Erythroblast (primary cell): ENCODE measurements at regions not wholly inside any gene's neighbourhood (a gene's known extent, or its start where the extent isn't known, plus 50 kb on each side); places are given as distances from the start of the nearest gene placed in this dataset.
A peak's percentile ranks its signal among the peaks of the same experiment; 100 is the strongest.
"Not testable (repeated sequence)": the region's sequence is repeated elsewhere in the genome, so short reads cannot be mapped to it uniquely, and the experiment has no call there.

Source experiments
- DNase-seq, 2 experiments: peaks; one replicate each; lab custom pipeline; 2025; lab: John Stamatoyannopoulos, UW
- GATA1 ChIP-seq: IDR thresholded peaks from 2 replicates; pipeline ENCODE4 v1.6.1; 2011; ENCODE audit warnings: low read depth, mild to moderate bottlenecking, control low read depth, low read length, moderate library complexity
- POLR2A ChIP-seq: IDR thresholded peaks from 2 replicates; pipeline ENCODE4 v1.6.1; 2011; ENCODE audit warnings: mild to moderate bottlenecking, low read length

GRCh38 chr6:23523771-23524170, 602.2 kb upstream of the NRSN1 start:
- DNase-seq: no peak

GRCh38 chr6:23524548-23524947, 601.5 kb upstream of the NRSN1 start:
- no peak for DNase-seq
- TF ChIP-seq POLR2A (no peak), GATA1 (no peak)

More at GRCh38 chr6:23523771-23524170, 602.2 kb upstream of the NRSN1 start:
- TF ChIP-seq POLR2A (no peak), GATA1 (no peak)

GRCh38 chr6:23526526-23526925, 599.5 kb upstream of the NRSN1 start:
- no peak for DNase-seq
- TF ChIP-seq POLR2A: no peak
- no peak for TF ChIP-seq GATA1

DNA sequence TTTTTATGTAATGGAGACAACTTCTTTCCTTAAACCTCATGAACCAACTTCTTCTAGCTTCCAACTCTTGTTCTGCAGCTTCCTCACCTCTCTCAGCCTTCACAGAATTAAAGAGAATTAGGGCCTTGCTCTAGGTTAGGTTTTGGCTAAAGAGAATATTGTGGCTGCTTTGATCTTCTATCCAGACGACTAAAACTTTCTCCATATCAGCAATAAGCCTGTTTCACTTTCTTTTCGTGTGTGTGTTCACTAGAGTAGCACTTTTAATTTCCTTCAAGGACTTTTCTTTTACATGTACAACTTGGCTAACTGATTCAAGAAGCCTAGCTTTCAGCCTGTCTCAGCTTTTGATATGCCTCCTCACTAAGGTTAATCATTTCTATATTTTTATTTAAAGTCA, 596.1 kb upstream of the NRSN1 start:
- no peak for DNase-seq
- TF ChIP-seq GATA1 (no peak), POLR2A (no peak)

GRCh38 chr6:23531666-23532065, 594.3 kb upstream of the NRSN1 start:
- TF ChIP-seq GATA1 (no peak), POLR2A (no peak)
- no peak for DNase-seq

- DNase-seq: no peak
- TF ChIP-seq GATA1 (no peak), POLR2A (no peak)
Measured at GRCh38 chr6:23532227-23532626, 593.8 kb upstream of the NRSN1 start.

- no peak for DNase-seq
Measured at GRCh38 chr6:23533311-23533710, 592.7 kb upstream of the NRSN1 start.

GRCh38 chr6:23533944-23534343, 592.1 kb upstream of the NRSN1 start:
- TF ChIP-seq POLR2A (no peak), GATA1 (no peak)
- no peak for DNase-seq

More at GRCh38 chr6:23533311-23533710, 592.7 kb upstream of the NRSN1 start:
- TF ChIP-seq POLR2A: no peak
- no peak for TF ChIP-seq GATA1

GRCh38 chr6:23534351-23534750, 591.7 kb upstream of the NRSN1 start:
- no peak for DNase-seq
- TF ChIP-seq POLR2A (no peak), GATA1 (no peak)

DNA sequence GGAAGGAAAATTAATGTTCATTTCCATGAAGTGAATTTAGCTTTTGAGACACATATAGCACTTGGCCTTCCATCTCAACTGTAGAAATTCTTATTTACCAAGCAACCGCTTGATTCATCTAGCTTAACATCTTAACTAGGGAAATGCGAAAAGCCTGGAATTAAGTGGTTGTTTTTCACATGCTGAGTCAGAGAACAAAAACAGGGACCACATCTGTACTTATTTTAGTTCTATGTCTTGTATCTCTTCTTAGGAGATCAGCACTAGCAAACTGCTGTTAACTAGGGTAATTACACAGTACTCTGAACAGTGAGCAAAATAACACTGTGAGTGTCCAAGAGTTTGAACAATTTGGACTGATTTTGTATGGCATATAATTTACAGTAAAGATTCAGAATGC, 590.9 kb upstream of the NRSN1 start:
- DNase-seq: no peak
- TF ChIP-seq GATA1 (no peak), POLR2A (no peak)

- no peak for TF ChIP-seq GATA1
- TF ChIP-seq POLR2A: no peak
- DNase-seq: no peak
Measured at GRCh38 chr6:23537828-23538227, 588.2 kb upstream of the NRSN1 start.

DNA sequence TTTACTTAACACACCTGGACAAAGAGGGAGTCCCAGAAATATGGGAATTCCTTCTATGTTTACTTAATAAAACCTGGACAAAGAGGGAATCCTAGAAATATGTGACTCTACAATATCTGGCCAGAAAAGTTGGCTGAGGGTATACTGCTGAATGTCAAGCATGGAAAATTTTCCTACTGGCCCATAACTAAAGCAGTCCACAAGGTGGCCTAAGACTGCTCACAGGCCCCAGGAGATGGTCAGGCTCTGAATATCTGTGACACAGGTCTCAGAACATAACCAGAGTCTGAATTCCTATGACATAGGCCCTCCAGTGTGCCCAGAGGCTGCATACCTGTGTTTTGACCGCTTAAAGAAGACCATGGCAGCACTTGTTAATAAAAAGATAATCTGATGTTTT, 578.2 kb upstream of the NRSN1 start:
- no peak for TF ChIP-seq POLR2A
- no peak for TF ChIP-seq GATA1
- DNase-seq: peak in 1 of 2 experiments; percentile 1

GRCh38 chr6:23554953-23555352, 571.1 kb upstream of the NRSN1 start:
- not testable (repeated sequence) for DNase-seq

GRCh38 chr6:23559587-23560343, 566.2 kb upstream of the NRSN1 start:
- TF ChIP-seq GATA1 (no peak), POLR2A (no peak)
- no peak for DNase-seq

DNA sequence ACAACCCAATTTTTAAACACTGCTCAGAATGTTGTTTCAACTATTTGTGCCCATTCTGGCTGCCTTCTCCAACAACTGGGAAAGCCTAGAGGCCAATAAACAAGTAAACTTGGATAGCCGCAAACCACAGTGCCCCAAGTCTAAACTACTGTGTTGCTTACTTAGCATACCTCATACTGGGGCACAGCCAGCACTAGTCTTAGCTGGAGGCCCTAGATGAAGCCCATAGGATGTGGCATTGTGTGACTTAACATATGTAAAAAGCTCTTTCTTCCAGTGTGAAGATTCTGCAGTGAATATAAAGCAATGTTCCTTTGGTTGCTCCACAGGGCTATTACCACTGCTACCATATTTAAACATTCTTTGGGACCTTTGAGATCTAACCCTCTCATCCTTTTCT, 564.3 kb upstream of the NRSN1 start:
- DNase-seq: no peak
- TF ChIP-seq GATA1: no peak
- no peak for TF ChIP-seq POLR2A

- TF ChIP-seq GATA1: no peak
- TF ChIP-seq POLR2A: no peak
- no peak for DNase-seq
Measured at GRCh38 chr6:23562554-23562953, 563.5 kb upstream of the NRSN1 start.
